Fibroblast of lung (primary cell): ENCODE measurements at regions not wholly inside any gene's neighbourhood (a gene's known extent, or its start where the extent isn't known, plus 50 kb on each side); places are given as distances from the start of the nearest gene placed in this dataset.

Experiments used
- DNase-seq, 2 donors: peaks; one replicate each; pipeline versions ENCODE4 v3.0.0 to v3.0.0-alpha.2; 2010; ENCODE audit warnings: low read depth in 2 of 2
- H2AFZ ChIP-seq: 2 replicates; pipeline ENCODE4 v1.5.1; 2012; ENCODE audit warnings: low read length, control low read depth, inconsistent platforms
- H3K27ac ChIP-seq: 2 replicates; pipeline ENCODE4 v1.5.1; 2011; ENCODE audit warnings: low read length, control low read depth; ENCODE audit not compliant: insufficient read depth
- H3K27me3 ChIP-seq: 2 replicates; pipeline ENCODE4 v1.5.1; 2011; ENCODE audit warnings: mild to moderate bottlenecking, low read length; ENCODE audit not compliant: control insufficient read depth, insufficient read depth
- H3K36me3 ChIP-seq: 2 replicates; pipeline ENCODE4 v1.5.1; 2011; ENCODE audit warnings: low read length; ENCODE audit not compliant: control insufficient read depth, insufficient read depth
- H3K4me1 ChIP-seq: 2 replicates; pipeline ENCODE4 v1.5.1; 2011; ENCODE audit warnings: low read length; ENCODE audit not compliant: control insufficient read depth, insufficient read depth; ENCODE audit errors: extremely low read depth
- H3K4me2 ChIP-seq: 2 replicates; pipeline ENCODE4 v1.5.1; 2011; ENCODE audit warnings: low read length, control low read depth; ENCODE audit not compliant: insufficient read depth; ENCODE audit errors: extremely low read depth
- H3K4me3 ChIP-seq, 4 experiments: fragments of 200-600 bp in 1 of 4; sonication (generic) in 1 of 4; replicated peaks in 1 of 4; 2 replicates each; pipeline ENCODE4 v1.5.1; 2011 to 2016; ENCODE audit warnings: low read length in 4 of 4, low read depth in 3 of 4, mild to moderate bottlenecking in 3 of 4, control low read depth in 2 of 4, inconsistent platforms in 1 of 4, mixed read lengths in 1 of 4; ENCODE audit not compliant: insufficient read depth in 1 of 4; ENCODE audit errors: control extremely low read depth in 1 of 4
- H3K79me2 ChIP-seq: 2 replicates; pipeline ENCODE4 v1.5.1; 2012; ENCODE audit warnings: mild to moderate bottlenecking, low read length, inconsistent platforms; ENCODE audit not compliant: control insufficient read depth, insufficient read depth
- H3K9ac ChIP-seq: 2 replicates; pipeline ENCODE4 v1.5.1; 2011; ENCODE audit warnings: mild to moderate bottlenecking, low read length, control low read depth; ENCODE audit not compliant: insufficient read depth
- H3K9me3 ChIP-seq: 2 replicates; pipeline ENCODE4 v1.5.1; 2012; ENCODE audit warnings: low read depth, low read length; ENCODE audit not compliant: control insufficient read depth, insufficient read depth
- H4K20me1 ChIP-seq: 2 replicates; pipeline ENCODE4 v1.5.1; 2011; ENCODE audit warnings: low read length; ENCODE audit not compliant: control insufficient read depth, insufficient read depth; ENCODE audit errors: extremely low read depth
- EZH2 ChIP-seq: IDR thresholded peaks from 2 replicates; pipeline ENCODE4 v1.5.1; 2012; ENCODE audit warnings: low read length, control low read depth, mild to moderate bottlenecking; ENCODE audit errors: missing control alignments
- TF ChIP-seq, protein P1 (sequence below), 2 donors: IDR thresholded peaks in 1 of 2; conservative IDR thresholded peaks in 1 of 2; 1 replicate in 1 of 2; 2 replicates in 1 of 2; pipeline ENCODE4 v1.5.1; 2011 to 2012; ENCODE audit warnings: low read length in 2 of 2, control low read depth in 1 of 2, inconsistent platforms in 1 of 2, low read depth in 1 of 2, mild to moderate bottlenecking in 1 of 2

DNA sequence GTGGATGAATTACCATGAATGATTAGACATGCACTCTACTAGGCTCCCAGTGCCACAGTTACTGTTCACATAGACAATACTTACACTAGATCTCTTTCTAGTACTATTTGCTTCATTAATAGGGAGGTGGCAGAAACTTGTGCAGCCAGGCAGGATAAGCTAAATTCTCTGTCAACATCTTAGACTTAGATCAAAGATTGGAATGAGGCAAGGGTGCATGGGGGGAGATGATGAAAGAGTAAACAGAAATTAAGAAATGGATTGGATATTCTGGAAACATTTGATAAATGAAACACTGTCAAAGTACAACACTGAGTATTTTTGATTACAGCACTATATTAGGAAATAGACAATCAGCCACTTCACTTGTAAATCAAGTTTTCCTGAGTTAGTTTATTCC, 205.4 kb upstream of the TBC1D5 start:
- Histone ChIP-seq H3K36me3 (no peaks in the 10 kb centered on the region), H3K9ac (no peak overlapping the region), H3K79me2 (no peaks in the 10 kb centered on the region), H3K4me3 (no peak overlapping the region), H3K4me2 (no peak overlapping the region), H3K4me1 (no peaks in the 10 kb centered on the region), H3K9me3 (no peaks in the 10 kb centered on the region), H4K20me1 (no peaks in the 10 kb centered on the region), H2AFZ (no peak overlapping the region), H3K27ac (no peak overlapping the region), H3K27me3 (no peaks in the 10 kb centered on the region)
- no peak for DNase-seq
- TF ChIP-seq, protein P1, sequence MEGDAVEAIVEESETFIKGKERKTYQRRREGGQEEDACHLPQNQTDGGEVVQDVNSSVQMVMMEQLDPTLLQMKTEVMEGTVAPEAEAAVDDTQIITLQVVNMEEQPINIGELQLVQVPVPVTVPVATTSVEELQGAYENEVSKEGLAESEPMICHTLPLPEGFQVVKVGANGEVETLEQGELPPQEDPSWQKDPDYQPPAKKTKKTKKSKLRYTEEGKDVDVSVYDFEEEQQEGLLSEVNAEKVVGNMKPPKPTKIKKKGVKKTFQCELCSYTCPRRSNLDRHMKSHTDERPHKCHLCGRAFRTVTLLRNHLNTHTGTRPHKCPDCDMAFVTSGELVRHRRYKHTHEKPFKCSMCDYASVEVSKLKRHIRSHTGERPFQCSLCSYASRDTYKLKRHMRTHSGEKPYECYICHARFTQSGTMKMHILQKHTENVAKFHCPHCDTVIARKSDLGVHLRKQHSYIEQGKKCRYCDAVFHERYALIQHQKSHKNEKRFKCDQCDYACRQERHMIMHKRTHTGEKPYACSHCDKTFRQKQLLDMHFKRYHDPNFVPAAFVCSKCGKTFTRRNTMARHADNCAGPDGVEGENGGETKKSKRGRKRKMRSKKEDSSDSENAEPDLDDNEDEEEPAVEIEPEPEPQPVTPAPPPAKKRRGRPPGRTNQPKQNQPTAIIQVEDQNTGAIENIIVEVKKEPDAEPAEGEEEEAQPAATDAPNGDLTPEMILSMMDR (conservative IDR thresholded peaks at IDR 0.05 in 1 of 2, IDR thresholded peaks at IDR 0.05 in 1 of 2; ENCODE audit: low read depth in 1 of 2, low read length in 2 of 2): no peak
- no peak for TF ChIP-seq EZH2

DNA sequence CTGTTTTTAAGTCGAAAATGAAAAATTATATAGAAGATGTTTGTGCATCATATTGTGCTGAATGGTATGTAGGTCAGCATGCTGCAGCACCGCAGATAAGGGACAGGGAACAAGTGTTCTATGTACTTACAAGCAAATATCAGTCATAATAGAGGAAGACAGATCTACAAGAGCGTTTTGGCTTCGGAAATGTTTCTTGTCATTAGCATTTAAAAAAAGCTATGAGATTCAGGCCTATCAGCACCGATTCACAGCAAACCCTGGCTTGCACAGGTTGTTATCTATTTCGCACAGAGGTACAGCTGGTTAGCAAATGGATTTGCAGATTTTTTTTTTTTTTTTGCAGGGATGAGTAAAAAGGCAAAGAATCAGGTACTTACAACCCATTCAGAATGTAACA, 204.2 kb upstream of the TBC1D5 start:
- no peak for DNase-seq
- H3K4me2 ChIP-seq: no peak overlapping the region
- H2AFZ ChIP-seq: no peak overlapping the region
- H3K79me2 ChIP-seq: no peaks in the 10 kb centered on the region
- H3K27me3 ChIP-seq: no peaks in the 10 kb centered on the region
- no peak overlapping the region for H3K27ac ChIP-seq
- no peaks in the 10 kb centered on the region for H3K36me3 ChIP-seq
- TF ChIP-seq, protein P1 (conservative IDR thresholded peaks at IDR 0.05 in 1 of 2, IDR thresholded peaks at IDR 0.05 in 1 of 2; ENCODE audit: low read depth in 1 of 2, low read length in 2 of 2): no peak
- no peak for TF ChIP-seq EZH2
- H3K4me3 ChIP-seq: no peak overlapping the region
- no peaks in the 10 kb centered on the region for H4K20me1 ChIP-seq
- H3K9me3 ChIP-seq: no peaks in the 10 kb centered on the region
- no peak overlapping the region for H3K9ac ChIP-seq
- H3K4me1 ChIP-seq: no peaks in the 10 kb centered on the region

DNA sequence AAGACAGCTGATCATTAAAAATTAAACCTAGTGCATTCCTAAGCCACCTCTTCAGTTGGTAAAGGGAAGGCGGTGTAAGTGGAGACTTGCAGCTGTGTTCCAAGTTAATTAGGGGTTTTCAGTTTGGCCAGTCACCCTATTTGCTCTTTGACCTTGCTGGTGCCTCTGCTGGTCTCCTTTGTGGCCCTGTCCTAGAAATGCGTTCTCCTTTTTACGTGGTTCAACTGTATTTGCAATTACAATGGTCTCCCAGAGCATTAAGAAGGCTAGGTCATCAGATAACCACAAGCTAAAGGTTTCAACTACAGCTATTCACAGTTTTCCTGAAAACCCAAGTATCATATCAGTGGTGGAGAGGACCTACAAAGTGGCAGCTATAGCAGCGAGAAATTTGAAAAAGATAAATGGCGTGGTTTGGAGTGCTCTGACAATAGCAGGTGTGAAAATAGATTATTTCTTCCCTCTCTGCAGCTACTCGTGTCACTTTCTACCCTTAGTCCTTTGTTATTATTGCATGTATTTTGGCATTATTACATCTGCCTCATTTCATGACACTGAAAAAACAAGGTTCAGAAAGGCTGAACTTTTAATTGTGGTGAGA, 203.5 kb upstream of the TBC1D5 start:
- TF ChIP-seq, protein P1 (conservative IDR thresholded peaks at IDR 0.05 in 1 of 2, IDR thresholded peaks at IDR 0.05 in 1 of 2; ENCODE audit: low read depth in 1 of 2, low read length in 2 of 2): no peak
- no peak for TF ChIP-seq EZH2
- no peaks in the 10 kb centered on the region for H3K4me1 ChIP-seq
- DNase-seq: peak in 1 of 2 donors; percentile 23
- H3K27ac ChIP-seq: no peak overlapping the region
- H2AFZ ChIP-seq: no peak overlapping the region
- H3K27me3 ChIP-seq: no peaks in the 10 kb centered on the region
- no peaks in the 10 kb centered on the region for H4K20me1 ChIP-seq
- no peaks in the 10 kb centered on the region for H3K9me3 ChIP-seq
- H3K36me3 ChIP-seq: no peaks in the 10 kb centered on the region
- no peaks in the 10 kb centered on the region for H3K79me2 ChIP-seq
- no peak overlapping the region for H3K4me2 ChIP-seq
- H3K4me3 ChIP-seq: no peak overlapping the region
- H3K9ac ChIP-seq: no peak overlapping the region
